ENCODE measurements at regions not wholly inside any gene's neighbourhood (a gene's known extent, or its start where the extent isn't known, plus 50 kb on each side); places are given as distances from the start of the nearest gene placed in this dataset.

GRCh38 chr20:39234520-39235095 lies 272.5 kb downstream of the DHX35 start:
- no peak for DNase-seq (ENCODE audit: low spot score)

GRCh38 chr20:39233755-39234154 lies 271.6 kb downstream of the DHX35 start:
- DNase-seq (ENCODE audit: low spot score), result no peak

GRCh38 chr20:39227416-39227815 lies 265.3 kb downstream of the DHX35 start:
- no peak for DNase-seq (ENCODE audit: low spot score)

DNA sequence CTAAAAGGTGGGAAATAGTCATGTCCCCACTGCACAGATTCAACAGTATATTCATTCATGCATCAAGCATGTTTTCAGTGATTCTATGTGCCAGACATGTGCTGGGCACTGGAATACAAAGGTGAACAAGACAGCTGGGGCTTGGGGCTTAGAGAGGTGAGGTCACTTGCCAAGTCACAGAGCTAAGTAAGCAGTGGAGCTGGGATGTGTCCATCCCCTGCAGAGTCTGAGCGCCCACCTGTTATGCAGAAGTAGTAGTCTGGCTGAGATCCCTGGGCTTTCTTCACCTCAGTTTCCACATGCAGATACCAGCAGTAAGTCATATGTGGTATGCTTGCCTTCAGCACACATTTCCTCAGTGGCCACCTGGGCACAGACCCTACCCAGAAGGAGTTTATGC lies 263.8 kb downstream of the DHX35 start:
- DNase-seq (ENCODE audit: low spot score), result no peak

GRCh38 chr20:39225536-39225935 lies 263.4 kb downstream of the DHX35 start:
- DNase-seq (ENCODE audit: low spot score), result peak; percentile 7

DNA sequence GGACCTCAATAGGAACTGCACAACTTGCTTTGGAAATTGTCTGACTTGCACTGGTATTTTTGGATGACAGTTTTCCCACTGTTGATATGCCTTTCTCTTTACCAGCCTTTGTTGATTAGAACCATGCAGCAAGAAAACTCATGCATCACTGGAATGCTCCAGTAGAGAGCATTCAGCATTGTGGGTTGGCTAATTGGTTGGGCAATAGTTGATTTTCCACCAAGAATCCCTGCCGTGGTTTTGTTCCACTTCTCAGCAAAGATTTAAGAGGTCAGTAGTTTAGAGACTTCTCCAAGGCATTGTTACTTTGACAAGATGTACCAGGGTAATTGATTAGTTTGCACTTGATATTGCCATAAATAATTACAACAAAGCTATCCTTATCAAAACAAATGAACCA lies 260.0 kb downstream of the DHX35 start:
- DNase-seq (ENCODE audit: low spot score), result no peak

- no peak for DNase-seq (ENCODE audit: low spot score)
These were observed 254.1 kb downstream of the DHX35 start for GRCh38 chr20:39216195-39216594.

DNA sequence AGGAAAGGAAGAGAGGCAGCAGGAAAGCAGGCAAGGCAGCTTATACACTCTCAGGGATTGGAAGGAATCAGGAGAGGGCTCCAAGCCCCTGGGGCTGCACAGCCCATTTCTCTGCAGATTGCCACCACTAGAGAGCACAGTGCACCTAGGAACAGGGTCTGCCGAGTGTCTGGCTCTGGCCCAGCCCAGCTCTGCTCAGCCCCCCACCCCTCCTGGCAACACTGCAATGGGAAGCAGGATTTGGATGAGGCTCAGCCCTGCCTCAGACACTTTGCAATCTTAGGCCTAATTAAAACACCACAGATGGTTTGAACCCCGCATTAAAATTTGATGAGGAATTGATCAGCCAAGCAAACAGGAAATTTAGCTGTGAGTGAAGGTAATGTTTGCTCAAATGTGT lies 252.7 kb downstream of the DHX35 start:
- DNase-seq (ENCODE audit: low spot score), result no peak

DNA sequence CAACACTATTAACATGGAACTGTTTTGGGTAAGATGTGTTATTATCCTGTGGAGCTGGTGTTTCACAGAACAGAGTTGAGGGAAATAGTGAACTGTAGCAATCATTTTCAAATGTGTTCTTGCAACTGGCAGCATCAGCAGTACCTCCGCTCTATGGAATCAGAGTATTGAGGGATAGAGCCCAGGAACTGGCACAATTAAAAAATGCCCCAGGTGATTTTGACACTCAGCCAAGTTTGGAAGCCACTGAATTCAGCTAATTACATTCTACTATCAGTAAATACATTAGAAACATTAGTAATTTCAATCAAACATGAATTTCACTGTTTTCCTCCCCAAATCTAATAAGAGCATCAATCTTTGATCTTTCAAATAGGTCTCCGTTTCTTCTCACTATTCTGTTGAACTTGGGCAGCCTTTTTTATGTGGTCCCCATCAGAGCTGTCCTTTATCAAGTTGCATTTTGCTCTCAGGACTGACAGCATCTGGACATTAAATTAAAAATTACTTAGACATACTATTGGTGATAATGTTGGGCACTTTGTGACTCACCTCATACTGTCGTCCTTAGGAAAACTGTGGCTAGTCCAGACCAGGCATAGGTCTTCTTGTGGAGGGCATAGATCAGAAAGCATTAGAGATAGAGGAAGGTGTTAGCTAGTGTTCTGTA lies 251.5 kb downstream of the DHX35 start:
- no peak for DNase-seq (ENCODE audit: low spot score)

- DNase-seq (ENCODE audit: low spot score), result no peak
These were observed 249.1 kb downstream of the DHX35 start for GRCh38 chr20:39211060-39211748.

GRCh38 chr20:39210341-39211036 lies 248.3 kb downstream of the DHX35 start:
- DNase-seq (ENCODE audit: low spot score), result no peak

DNA sequence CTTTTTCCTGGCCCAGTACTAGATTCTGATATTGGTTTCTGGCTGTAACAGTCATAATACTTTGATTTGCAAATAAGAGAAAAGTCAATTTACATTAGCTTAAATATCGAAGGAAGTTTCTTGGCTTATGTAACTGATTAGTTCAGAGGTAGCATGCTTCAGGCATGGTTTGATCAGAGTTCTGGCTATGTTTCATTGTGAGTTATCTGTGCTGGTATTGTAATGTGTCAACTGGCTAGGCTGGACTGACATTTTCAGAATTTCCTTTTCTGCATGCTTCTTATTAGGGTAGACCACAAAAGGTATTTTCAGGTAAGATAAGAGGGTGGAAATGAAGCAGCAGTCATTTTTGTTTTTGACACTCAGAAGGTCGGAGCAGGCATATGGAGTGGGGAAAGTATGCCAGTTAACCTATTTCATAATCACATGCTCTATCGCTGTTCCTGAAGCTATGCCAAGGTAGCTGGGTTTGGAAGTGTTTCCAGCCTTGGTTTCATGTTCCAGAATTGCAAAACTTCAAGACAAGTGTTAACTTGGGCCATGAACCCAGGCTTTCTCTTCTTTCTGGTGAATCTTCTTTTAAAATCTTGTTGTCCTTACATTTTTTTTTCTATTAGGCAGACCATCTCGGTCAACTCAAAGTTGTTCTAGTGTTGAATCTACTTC lies 244.9 kb downstream of the DHX35 start:
- no peak for DNase-seq (ENCODE audit: low spot score)

GRCh38 chr20:39195582-39196021 lies 233.5 kb downstream of the DHX35 start:
- no peak for DNase-seq (ENCODE audit: low spot score)

DNA sequence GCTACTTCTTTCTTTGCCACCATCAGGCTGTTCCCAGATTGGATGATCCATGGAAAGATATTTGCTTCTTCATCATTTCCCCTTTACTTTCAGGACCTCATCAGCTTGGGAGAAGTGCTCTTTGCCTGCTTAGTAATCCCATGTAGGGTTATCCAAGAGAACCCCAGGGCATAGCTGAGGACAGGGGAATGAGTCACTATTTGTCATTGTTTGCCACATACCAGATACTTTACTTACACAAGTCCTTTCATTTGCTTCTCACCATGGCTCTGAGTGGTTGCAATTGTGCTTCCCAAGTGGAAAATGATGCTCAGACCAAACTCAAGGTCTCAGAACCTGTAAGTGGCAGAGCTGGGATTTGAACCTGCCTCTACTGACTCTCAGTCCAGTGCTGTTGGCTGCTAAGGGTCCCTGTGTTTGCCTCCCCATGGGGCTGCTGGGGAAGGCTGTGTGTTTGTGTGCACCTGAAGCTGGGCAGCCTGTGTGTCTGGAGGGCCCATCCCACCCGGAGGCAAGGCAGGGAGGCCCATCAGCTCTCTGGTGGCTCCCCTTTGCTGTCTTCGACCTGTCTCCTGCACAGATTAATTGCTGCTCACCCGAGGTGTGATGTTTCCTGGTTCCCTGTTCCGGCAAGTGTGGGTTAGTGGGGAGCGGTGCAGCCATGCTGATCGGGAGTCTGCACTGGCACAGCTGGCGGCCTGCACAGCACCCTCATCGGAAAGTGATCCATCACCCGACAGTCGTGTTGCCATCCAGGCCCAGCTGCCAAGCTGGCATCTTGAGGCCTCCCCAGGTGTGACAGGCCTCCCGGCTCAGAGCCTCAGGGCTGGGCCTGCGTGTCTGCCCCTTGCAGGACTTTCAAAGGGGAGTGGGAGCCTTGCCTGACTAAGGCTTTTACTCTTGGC lies 228.8 kb downstream of the DHX35 start:
- no peak for DNase-seq (ENCODE audit: low spot score)

DNA sequence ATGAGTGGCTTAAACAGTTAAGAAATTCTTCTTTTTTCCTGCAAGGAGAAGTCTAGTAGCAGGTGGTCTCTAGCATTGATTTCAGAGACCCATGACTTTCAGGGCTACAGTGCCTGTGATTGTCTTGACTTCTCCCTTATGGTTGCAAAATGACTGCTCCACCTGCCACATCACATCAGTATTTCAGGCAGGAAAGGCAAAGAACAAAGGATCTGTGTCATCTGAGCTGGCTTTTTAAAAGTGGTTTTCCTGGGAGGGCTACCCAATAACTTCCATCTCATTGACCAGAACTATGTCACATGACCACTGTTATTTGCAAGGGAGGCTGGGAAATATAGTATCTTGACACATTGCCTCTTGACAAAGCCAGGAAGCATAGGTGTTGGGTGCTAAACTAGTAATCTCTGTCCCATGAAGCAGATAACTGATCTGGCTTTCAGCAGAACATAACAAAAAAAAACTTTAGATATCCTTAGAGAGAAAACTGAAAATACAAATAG lies 226.2 kb downstream of the DHX35 start:
- no peak for DNase-seq (ENCODE audit: low spot score)

- no peak for DNase-seq (ENCODE audit: low spot score)
These were observed 219.3 kb downstream of the DHX35 start for GRCh38 chr20:39181490-39181889.

- no peak for DNase-seq (ENCODE audit: low spot score)
These were observed 214.3 kb downstream of the DHX35 start for GRCh38 chr20:39176457-39176856.

- no peak for DNase-seq (ENCODE audit: low spot score)
These were observed 208.8 kb downstream of the DHX35 start for GRCh38 chr20:39170896-39171463.

DNA sequence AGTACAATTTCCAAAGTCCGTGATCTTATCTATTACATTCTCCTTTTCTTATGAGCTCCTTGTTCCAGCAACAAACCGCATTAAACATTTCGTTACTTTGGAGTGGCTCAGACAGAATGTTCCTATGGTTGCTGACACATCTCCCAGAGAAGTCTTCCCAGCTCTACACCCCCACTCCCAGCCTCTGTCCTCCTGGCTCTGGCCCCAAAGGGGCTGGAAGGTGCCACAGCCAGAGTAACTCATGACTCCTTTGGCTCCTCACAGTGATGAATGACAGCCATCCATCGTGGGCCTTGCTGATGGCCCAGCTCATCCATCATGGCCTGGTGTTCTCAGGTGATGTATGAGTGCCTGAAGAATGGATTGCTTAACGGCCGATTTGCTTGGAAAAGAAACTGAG lies 203.0 kb downstream of the DHX35 start:
- DNase-seq (ENCODE audit: low spot score), result no peak

GRCh38 chr20:39164642-39165041 lies 202.5 kb downstream of the DHX35 start:
- no peak for DNase-seq (ENCODE audit: low spot score)
